ENCODE measurements at regions not wholly inside any gene's neighbourhood (a gene's known extent, or its start where the extent isn't known, plus 50 kb on each side); places are given as distances from the start of the nearest gene placed in this dataset.
"Not testable (repeated sequence)": the region's sequence is repeated elsewhere in the genome, so short reads cannot be mapped to it uniquely, and the experiment has no call there.

DNA sequence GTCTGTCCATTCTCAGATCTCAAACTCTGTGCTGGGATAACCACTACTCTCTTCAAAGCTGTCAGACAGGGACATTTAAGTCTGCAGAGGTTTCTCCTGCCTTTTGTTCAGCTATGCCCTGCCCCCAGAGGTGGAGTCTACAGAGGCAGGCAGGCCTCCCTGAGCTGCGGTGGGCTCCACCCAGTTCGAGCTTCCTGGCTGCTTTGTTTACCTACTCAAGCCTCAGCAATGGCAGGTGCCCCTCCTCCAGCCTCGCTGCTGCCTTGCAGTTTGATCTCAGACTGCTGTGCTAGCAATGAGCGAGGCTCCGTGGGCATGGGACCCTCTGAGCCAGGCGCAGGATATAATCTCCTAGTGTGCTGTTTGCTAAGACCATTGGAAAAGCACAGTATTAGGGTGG is 53.1 kb upstream of the HUNK start:
- not testable (repeated sequence) for H3K9me3 ChIP-seq, H3K4me3 ChIP-seq, H3K27me3 ChIP-seq, H3K27ac ChIP-seq, H3K36me3 ChIP-seq, ATAC-seq, H3K4me1 ChIP-seq
- WGBS, 2 donors (ENCODE audit: low coverage in 1 of 2) = 100% methylated on average over 1 of the region's 6 CpGs; no CpG with 5 or more reads in 1 of the 2 donors

DNA sequence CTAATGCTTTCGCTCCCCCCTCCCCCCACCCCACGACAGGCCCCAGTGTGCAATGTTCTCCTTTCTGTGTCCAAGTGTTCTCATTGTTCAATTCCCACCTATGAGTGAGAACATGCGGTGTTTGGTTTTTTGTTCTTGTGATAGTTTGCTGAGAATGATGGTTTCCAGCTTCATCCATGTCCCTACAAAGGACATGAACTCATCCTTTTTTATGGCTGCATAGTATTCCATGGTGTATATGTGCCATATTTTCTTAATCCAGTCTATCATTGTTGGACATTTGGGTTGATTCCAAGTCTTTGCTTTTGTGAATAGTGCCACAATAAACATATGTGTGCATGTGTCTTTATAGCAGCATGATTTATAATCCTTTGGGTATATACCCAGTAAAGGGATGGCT is 58.5 kb upstream of the HUNK start:
- not testable (repeated sequence) for H3K4me3 ChIP-seq, H3K9me3 ChIP-seq, H3K27me3 ChIP-seq, H3K27ac ChIP-seq, H3K4me1 ChIP-seq, H3K36me3 ChIP-seq, ATAC-seq
- 71 to 89% methylated on average over 1 to 3 of the region's 3 CpGs for WGBS, 2 donors (ENCODE audit: low coverage in 1 of 2)

DNA sequence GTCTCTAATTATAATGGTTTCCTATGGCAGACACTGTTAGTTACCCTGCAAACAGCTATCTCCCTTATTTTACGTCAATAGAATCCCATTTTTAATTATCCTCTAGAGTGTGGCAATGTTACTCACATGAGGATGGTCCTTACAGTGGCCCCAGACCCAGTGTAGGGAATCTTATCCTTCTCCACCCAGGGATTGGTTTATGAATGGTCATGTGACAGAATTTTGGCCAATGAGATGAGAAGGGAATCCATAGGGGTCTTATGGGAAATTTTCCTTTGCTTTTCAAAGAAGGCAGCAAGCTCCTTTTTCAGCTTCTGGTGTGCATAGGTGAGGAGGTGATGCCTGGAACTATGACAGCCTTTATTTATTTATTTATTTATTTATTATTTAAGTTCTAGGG is 59.0 kb upstream of the HUNK start:
- Histone ChIP-seq H3K36me3 (no peaks in the 10 kb centered on the region), H3K4me3 (no peak overlapping the region), H3K27me3 (no peaks in the 10 kb centered on the region), H3K27ac (no peak overlapping the region), H3K9me3 (peaks cover 0 to 9% (median 0%) of the 10 kb centered on the region in 3 donors), H3K4me1 (no peaks in the 10 kb centered on the region)
- TF ChIP-seq POLR2AphosphoS5 (IDR thresholded peaks at IDR 0.05) (no peak), POLR2A (IDR thresholded peaks at IDR 0.05) (no peak), EP300 (IDR thresholded peaks at IDR 0.05) (no peak)
- TF ChIP-seq, protein P1, sequence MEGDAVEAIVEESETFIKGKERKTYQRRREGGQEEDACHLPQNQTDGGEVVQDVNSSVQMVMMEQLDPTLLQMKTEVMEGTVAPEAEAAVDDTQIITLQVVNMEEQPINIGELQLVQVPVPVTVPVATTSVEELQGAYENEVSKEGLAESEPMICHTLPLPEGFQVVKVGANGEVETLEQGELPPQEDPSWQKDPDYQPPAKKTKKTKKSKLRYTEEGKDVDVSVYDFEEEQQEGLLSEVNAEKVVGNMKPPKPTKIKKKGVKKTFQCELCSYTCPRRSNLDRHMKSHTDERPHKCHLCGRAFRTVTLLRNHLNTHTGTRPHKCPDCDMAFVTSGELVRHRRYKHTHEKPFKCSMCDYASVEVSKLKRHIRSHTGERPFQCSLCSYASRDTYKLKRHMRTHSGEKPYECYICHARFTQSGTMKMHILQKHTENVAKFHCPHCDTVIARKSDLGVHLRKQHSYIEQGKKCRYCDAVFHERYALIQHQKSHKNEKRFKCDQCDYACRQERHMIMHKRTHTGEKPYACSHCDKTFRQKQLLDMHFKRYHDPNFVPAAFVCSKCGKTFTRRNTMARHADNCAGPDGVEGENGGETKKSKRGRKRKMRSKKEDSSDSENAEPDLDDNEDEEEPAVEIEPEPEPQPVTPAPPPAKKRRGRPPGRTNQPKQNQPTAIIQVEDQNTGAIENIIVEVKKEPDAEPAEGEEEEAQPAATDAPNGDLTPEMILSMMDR (IDR thresholded peaks at IDR 0.05) = no peak
- ATAC-seq = no peak
- 88 to 90% methylated on average over 1 of the region's 1 CpG for WGBS, 2 donors (ENCODE audit: low coverage in 1 of 2)

DNA sequence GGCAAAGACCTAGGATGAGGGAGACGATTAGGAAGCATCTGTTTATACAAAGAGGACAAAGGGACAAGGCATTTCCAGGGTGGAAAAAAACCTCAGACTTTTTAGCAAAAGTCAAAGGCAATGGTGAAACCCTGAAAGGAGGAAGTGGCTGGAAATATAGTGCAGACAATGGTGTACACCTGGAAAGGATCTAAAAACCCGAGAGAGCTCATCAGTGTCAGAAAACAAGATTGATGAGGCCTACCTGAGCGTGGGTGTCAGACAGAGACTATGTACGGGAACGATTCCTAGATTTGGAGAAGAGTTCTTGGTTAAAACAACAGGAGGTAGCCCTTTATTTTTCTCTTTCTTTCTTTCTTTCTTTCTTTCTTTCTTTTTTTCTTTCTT is 68.8 kb upstream of the HUNK start:
- no peak for ATAC-seq
- Histone ChIP-seq H3K4me1 (no peaks in the 10 kb centered on the region), H3K36me3 (no peaks in the 10 kb centered on the region), H3K27ac (no peak overlapping the region), H3K27me3 (peaks cover 52% of the 10 kb centered on the region), H3K9me3 (no peaks in the 10 kb centered on the region), H3K4me3 (no peak overlapping the region)
- WGBS, 2 donors (ENCODE audit: low coverage in 1 of 2) = 24 to 28% methylated on average over 5 of the region's 5 CpGs
- TF ChIP-seq, protein P1 (IDR thresholded peaks at IDR 0.05) = no peak
- TF ChIP-seq POLR2A (IDR thresholded peaks at IDR 0.05) (no peak), POLR2AphosphoS5 (IDR thresholded peaks at IDR 0.05) (no peak), EP300 (IDR thresholded peaks at IDR 0.05) (no peak)

DNA sequence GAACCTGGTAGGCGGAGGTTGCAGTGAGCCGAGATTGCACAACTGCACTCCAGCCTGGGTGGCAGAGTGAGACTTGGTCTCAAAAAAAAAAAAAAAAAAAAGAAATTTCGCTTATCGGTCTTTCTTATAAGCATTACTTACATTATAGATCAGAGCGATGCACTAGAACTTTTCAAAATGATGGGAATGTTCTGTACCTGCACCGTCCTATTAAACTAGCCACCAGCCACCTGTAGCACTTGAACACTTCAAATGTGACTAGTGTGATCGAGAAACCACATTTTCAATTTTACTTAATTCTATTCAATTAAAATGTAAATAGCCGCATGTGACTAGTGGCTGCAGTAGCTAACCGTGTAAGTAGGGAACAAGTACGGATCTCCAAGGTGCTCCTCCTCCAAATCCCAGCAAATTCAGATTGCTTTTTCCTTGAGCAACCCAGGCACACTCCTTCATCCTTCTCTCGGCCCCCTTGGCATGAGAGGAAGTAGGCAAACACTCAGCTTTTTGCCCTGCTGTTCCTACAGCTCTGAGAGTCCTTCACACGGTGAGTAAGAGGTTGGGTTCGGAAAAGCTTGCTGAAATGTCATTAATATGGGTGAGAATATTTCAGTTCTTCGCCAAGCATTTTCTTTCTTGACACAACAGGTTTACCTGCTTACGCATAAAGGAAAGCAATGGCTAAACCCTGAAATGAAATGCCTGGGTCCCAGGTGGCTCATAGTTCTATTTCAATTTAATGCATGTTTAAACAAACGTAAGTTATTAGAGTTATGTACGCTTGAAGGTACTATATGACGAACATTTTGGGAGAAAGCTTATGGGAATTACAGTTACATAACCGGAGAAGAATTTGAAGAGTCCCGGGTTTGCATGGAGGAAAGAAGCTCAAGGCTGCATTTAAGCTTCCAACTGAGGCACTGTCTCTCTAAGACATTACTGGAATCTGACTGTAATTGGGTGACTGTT is 69.5 kb upstream of the HUNK start:
- Histone ChIP-seq H3K27ac (no peak overlapping the region), H3K36me3 (no peaks in the 10 kb centered on the region), H3K4me1 (no peaks in the 10 kb centered on the region), H3K4me3 (no peak overlapping the region), H3K9me3 (no peaks in the 10 kb centered on the region), H3K27me3 (peaks cover 54% of the 10 kb centered on the region)
- no peak for ATAC-seq
- no peak for TF ChIP-seq POLR2A (IDR thresholded peaks at IDR 0.05)
- TF ChIP-seq EP300 (IDR thresholded peaks at IDR 0.05) = no peak
- no peak for TF ChIP-seq POLR2AphosphoS5 (IDR thresholded peaks at IDR 0.05)
- TF ChIP-seq, protein P1 (IDR thresholded peaks at IDR 0.05) = no peak
- 70 to 77% methylated on average over 10 to 17 of the region's 20 CpGs for WGBS, 2 donors (ENCODE audit: low coverage in 1 of 2)

DNA sequence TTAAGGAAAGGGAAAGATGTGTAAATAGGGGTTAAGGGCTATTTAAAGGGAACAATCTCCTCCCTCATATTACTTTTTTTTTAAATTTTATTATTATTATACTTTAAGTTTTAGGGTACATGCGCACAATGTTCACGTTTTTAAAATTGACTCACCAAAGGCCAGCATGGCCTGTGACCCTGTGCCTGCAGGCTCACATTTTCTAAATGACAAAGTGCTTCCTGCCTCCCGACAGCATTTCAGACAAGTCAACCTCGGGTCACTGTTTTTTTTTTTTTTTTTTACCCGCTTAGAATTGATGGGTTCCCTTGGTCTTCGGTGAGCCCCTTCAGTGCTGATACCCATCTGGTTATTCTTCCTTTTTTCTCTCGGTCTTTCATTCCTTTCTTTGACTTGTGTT is 70.4 kb upstream of the SCAF4 start:
- TF ChIP-seq POLR2A (IDR thresholded peaks at IDR 0.05) (no peak), POLR2AphosphoS5 (IDR thresholded peaks at IDR 0.05) (no peak), EP300 (IDR thresholded peaks at IDR 0.05) (no peak)
- TF ChIP-seq, protein P1 (IDR thresholded peaks at IDR 0.05) = no peak
- no peak for ATAC-seq

More for the DNA sequence above, 70.4 kb upstream of the SCAF4 start:
- Histone ChIP-seq H3K9me3 (no peaks in the 10 kb centered on the region), H3K27ac (no peak overlapping the region), H3K27me3 (peaks cover 54% of the 10 kb centered on the region), H3K4me1 (no peaks in the 10 kb centered on the region), H3K36me3 (no peaks in the 10 kb centered on the region), H3K4me3 (no peak overlapping the region)
- WGBS, 2 donors (ENCODE audit: low coverage in 1 of 2) = 17 to 27% methylated on average over 6 to 7 of the region's 7 CpGs

All from gastroesophageal sphincter (tissue), 4 donors.